AG09319 (cell line): ENCODE measurements at regions not wholly inside any gene's neighbourhood (a gene's known extent, or its start where the extent isn't known, plus 50 kb on each side); places are given as distances from the start of the nearest gene placed in this dataset.

ENCODE experiments used
- DNase-seq: peaks from one replicate; pipeline ENCODE4 v3.0.0-alpha.2; 2010; ENCODE audit warnings: low read depth; ENCODE audit errors: extremely low read depth
- TF ChIP-seq, protein P1 (sequence below): IDR thresholded peaks from 2 replicates; pipeline ENCODE4 v1.5.1; 2011; ENCODE audit warnings: low read depth, mild to moderate bottlenecking, inconsistent platforms, low read length, moderate library complexity

DNA sequence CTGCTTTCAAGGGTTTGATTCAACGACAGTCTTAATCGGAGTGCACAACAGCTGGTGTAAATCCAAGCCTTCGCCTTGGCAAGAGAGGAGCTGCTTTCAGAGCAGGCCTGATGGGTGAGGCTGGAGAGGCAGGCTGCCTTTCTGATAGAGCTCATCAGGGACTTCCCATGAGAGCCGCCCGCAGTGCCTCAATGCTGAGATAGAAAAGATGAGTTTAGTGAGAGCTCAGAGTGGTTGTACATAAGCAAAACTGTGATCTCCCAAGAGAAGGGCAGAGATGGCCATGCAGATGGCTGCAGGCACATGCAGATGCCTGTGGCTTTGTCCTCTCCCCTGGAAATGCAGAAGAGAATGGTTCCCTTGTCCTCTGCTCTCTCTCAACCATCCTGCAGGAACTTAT lies 122.1 kb downstream of the ARL4C start:
- DNase-seq, result no peak
- TF ChIP-seq, protein P1, sequence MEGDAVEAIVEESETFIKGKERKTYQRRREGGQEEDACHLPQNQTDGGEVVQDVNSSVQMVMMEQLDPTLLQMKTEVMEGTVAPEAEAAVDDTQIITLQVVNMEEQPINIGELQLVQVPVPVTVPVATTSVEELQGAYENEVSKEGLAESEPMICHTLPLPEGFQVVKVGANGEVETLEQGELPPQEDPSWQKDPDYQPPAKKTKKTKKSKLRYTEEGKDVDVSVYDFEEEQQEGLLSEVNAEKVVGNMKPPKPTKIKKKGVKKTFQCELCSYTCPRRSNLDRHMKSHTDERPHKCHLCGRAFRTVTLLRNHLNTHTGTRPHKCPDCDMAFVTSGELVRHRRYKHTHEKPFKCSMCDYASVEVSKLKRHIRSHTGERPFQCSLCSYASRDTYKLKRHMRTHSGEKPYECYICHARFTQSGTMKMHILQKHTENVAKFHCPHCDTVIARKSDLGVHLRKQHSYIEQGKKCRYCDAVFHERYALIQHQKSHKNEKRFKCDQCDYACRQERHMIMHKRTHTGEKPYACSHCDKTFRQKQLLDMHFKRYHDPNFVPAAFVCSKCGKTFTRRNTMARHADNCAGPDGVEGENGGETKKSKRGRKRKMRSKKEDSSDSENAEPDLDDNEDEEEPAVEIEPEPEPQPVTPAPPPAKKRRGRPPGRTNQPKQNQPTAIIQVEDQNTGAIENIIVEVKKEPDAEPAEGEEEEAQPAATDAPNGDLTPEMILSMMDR, result no peak

DNA sequence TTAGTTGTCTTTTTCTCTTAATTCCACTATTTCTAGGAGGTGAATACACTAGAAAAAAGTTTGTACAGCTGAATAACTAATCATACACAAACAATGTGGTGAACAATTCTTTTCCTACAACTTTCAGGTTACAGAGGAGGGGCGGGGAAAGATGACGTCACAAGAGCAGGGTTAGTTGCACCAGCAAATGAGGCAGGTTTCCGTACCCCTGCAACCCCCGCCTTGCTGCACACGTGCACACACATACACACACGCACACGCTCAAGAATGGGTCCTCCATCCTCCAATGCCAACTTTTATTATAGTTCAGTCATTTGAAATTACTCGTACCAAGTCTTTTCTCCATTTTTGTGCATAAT lies 122.8 kb downstream of the ARL4C start:
- no peak for DNase-seq
- TF ChIP-seq, protein P1, result no peak

GRCh38 chr2:234373481-234374149 lies 123.3 kb downstream of the ARL4C start:
- TF ChIP-seq, protein P1, result no peak
- no peak for DNase-seq

- TF ChIP-seq, protein P1, result no peak
- DNase-seq, result no peak
Measured at GRCh38 chr2:234373060-234373459, 123.8 kb downstream of the ARL4C start.

- TF ChIP-seq, protein P1, result no peak
Measured at GRCh38 chr2:234372506-234372905, 124.4 kb downstream of the ARL4C start.

DNA sequence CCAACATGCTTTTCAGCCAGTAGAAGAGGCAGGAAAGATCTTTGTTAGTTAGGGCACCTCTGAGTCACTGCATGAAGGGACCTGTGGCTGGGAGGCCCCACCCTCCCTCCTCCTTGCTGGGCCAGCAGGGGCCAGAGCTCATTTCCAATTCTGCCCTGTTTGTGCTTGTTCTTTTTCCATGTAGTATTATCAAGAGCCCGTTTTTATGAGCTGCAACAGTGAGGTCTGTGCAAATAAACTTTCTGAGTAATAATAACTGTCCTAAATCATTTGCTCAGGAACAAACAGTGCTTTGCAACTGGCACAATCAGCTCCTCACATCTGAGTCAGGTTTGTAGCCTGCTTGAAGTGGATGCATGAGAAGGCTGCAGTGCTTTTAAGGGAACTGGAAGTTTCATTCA lies 128.0 kb downstream of the ARL4C start:
- DNase-seq, result no peak

More at GRCh38 chr2:234372506-234372905, 124.4 kb downstream of the ARL4C start:
- no peak for DNase-seq

GRCh38 chr2:234366891-234367290 lies 130.0 kb downstream of the ARL4C start:
- no peak for DNase-seq
- TF ChIP-seq, protein P1, result no peak

More for the DNA sequence above, 128.0 kb downstream of the ARL4C start:
- TF ChIP-seq, protein P1, result no peak
